ENCODE measurements at regions not wholly inside any gene's neighbourhood (a gene's known extent, or its start where the extent isn't known, plus 50 kb on each side); places are given as distances from the start of the nearest gene placed in this dataset.
A peak's percentile ranks its signal among the peaks of the same experiment; 100 is the strongest.

GRCh38 chr3:23094890-23095462 lies 108.2 kb upstream of the UBE2E2 start:
- intact Hi-C loops (cut with DNase I), result no loop called here
- no peak for ATAC-seq
- no peak for DNase-seq (ENCODE audit: missing footprints)

GRCh38 chr3:23096041-23096440 lies 107.1 kb upstream of the UBE2E2 start:
- DNase-seq (ENCODE audit: missing footprints) (no peak), ATAC-seq (no peak)
- intact Hi-C loops (cut with DNase I), result no loop called here

GRCh38 chr3:23099021-23099420 lies 104.1 kb upstream of the UBE2E2 start:
- no peak for DNase-seq (ENCODE audit: missing footprints)
- intact Hi-C loops (cut with DNase I), result no loop called here
- ATAC-seq, result no peak

GRCh38 chr3:23099677-23100076 lies 103.5 kb upstream of the UBE2E2 start:
- ATAC-seq, result no peak
- intact Hi-C loops (cut with DNase I), result no loop called here
- no peak for DNase-seq (ENCODE audit: missing footprints)

- intact Hi-C loops (cut with DNase I), result no loop called here
- no peak for ATAC-seq
- no peak for DNase-seq (ENCODE audit: missing footprints)
Observed at GRCh38 chr3:23100106-23100505, 103.0 kb upstream of the UBE2E2 start.

GRCh38 chr3:23103764-23104163 lies 99.4 kb upstream of the UBE2E2 start:
- no peak for DNase-seq (ENCODE audit: missing footprints)
- intact Hi-C loops (cut with DNase I), result no loop called here
- no peak for ATAC-seq

- intact Hi-C loops (cut with DNase I), result no loop called here
- DNase-seq (ENCODE audit: missing footprints), result no peak
- no peak for ATAC-seq
Observed at GRCh38 chr3:23105048-23105447, 98.1 kb upstream of the UBE2E2 start.

- no peak for DNase-seq (ENCODE audit: missing footprints)
- intact Hi-C loops (cut with DNase I), result no loop called here
- ATAC-seq, result no peak
Observed at GRCh38 chr3:23106666-23107065, 96.5 kb upstream of the UBE2E2 start.

GRCh38 chr3:23107221-23107620 lies 95.9 kb upstream of the UBE2E2 start:
- DNase-seq (ENCODE audit: missing footprints), result no peak
- no peak for ATAC-seq
- intact Hi-C loops (cut with DNase I), result no loop called here

GRCh38 chr3:23108451-23109057 lies 94.6 kb upstream of the UBE2E2 start:
- no peak for ATAC-seq
- DNase-seq (ENCODE audit: missing footprints), result no peak
- intact Hi-C loops (cut with DNase I), result no loop called here

- DNase-seq (ENCODE audit: missing footprints), result no peak
Observed at GRCh38 chr3:23111286-23111685, 91.8 kb upstream of the UBE2E2 start.

GRCh38 chr3:23111797-23112196 lies 91.3 kb upstream of the UBE2E2 start:
- intact Hi-C loops (cut with DNase I), result no loop called here
- DNase-seq (ENCODE audit: missing footprints) (no peak), ATAC-seq (no peak)

More at GRCh38 chr3:23111286-23111685, 91.8 kb upstream of the UBE2E2 start:
- intact Hi-C loops (cut with DNase I), result no loop called here
- no peak for ATAC-seq

GRCh38 chr3:23112491-23112890 lies 90.6 kb upstream of the UBE2E2 start:
- ATAC-seq, result no peak
- intact Hi-C loops (cut with DNase I), result no loop called here

GRCh38 chr3:23113455-23114171 lies 89.5 kb upstream of the UBE2E2 start:
- intact Hi-C loops (cut with DNase I), result no loop called here
- peak; percentile 59 for ATAC-seq
- no peak for DNase-seq (ENCODE audit: missing footprints)

More at GRCh38 chr3:23112491-23112890, 90.6 kb upstream of the UBE2E2 start:
- DNase-seq (ENCODE audit: missing footprints), result no peak

GRCh38 chr3:23114432-23114831 lies 88.7 kb upstream of the UBE2E2 start:
- no peak for ATAC-seq
- intact Hi-C loops (cut with DNase I), result no loop called here
- DNase-seq (ENCODE audit: missing footprints), result no peak

GRCh38 chr3:23115171-23115877 lies 87.8 kb upstream of the UBE2E2 start:
- no peak for DNase-seq (ENCODE audit: missing footprints)
- ATAC-seq, result no peak
- intact Hi-C loops (cut with DNase I), result no loop called here

GRCh38 chr3:23116081-23116837 lies 86.9 kb upstream of the UBE2E2 start:
- DNase-seq (ENCODE audit: missing footprints) (no peak), ATAC-seq (no peak)
- intact Hi-C loops (cut with DNase I), result no loop called here

- intact Hi-C loops (cut with DNase I), result no loop called here
- no peak for DNase-seq (ENCODE audit: missing footprints)
- no peak for ATAC-seq
Observed at GRCh38 chr3:23117856-23118255, 85.3 kb upstream of the UBE2E2 start.

- ATAC-seq (no peak), DNase-seq (ENCODE audit: missing footprints) (no peak)
- intact Hi-C loops (cut with DNase I), result no loop called here
Observed at GRCh38 chr3:23127196-23127595, 75.9 kb upstream of the UBE2E2 start.
